ENCODE measurements at regions not wholly inside any gene's neighbourhood (a gene's known extent, or its start where the extent isn't known, plus 50 kb on each side); places are given as distances from the start of the nearest gene placed in this dataset.

GRCh38 chr12:85352016-85352415, 72.0 kb downstream of the ALX1 start:
- no peaks in the 10 kb centered on the region for H3K9me3 Mint-ChIP-seq
- peaks cover 7% of the 10 kb centered on the region for H3K4me1 Mint-ChIP-seq
- no peak overlapping the region for H3K27ac Mint-ChIP-seq
- H3K4me3 Mint-ChIP-seq, result no peak overlapping the region
- H3K27me3 Mint-ChIP-seq (ENCODE audit: low read depth), result no peaks in the 10 kb centered on the region
- TF ChIP-seq, protein P1, sequence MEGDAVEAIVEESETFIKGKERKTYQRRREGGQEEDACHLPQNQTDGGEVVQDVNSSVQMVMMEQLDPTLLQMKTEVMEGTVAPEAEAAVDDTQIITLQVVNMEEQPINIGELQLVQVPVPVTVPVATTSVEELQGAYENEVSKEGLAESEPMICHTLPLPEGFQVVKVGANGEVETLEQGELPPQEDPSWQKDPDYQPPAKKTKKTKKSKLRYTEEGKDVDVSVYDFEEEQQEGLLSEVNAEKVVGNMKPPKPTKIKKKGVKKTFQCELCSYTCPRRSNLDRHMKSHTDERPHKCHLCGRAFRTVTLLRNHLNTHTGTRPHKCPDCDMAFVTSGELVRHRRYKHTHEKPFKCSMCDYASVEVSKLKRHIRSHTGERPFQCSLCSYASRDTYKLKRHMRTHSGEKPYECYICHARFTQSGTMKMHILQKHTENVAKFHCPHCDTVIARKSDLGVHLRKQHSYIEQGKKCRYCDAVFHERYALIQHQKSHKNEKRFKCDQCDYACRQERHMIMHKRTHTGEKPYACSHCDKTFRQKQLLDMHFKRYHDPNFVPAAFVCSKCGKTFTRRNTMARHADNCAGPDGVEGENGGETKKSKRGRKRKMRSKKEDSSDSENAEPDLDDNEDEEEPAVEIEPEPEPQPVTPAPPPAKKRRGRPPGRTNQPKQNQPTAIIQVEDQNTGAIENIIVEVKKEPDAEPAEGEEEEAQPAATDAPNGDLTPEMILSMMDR (IDR thresholded peaks at IDR 0.05; ENCODE audit: unreplicated experiment in 3 of 3), result no peak
- H3K36me3 Mint-ChIP-seq (ENCODE audit: low read depth), result no peaks in the 10 kb centered on the region

DNA sequence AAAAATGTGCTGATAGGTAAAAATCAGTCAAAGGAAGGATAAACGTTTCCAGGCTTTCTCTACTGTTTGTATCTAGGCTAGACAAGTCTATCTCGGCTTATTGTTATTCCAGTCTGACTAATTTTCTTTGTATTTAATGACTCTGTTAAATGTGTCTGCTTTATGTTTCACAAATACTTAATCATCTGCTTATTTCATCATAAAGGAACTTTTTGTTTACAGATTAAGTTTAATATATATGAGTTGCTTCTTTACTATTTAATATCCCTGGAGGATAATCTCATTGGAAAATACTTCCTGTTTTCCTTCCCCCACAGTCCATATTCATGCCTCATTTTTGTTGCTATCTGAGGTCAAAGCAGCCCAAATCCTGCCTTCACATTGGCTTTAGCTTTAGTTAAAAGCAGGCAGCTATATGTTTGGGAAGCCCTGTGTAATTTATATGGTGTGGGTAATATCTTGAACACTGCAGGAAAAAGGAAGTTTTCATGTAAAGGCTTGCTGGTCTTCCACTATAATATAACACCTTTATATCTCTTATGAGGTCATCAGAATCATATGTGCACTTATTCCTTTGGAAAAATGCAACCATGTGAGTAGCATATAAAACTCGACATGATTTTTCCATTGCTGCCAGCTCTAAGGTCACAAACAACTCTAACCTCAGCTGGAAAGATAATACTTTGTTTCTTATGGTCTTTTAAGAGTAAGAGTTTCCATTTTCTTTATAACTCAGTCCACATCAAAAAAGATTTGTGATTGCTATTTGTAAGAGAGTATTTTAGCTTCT, 76.8 kb downstream of the ALX1 start:
- TF ChIP-seq, protein P1 (IDR thresholded peaks at IDR 0.05; ENCODE audit: unreplicated experiment in 3 of 3), result no peak
- H3K36me3 Mint-ChIP-seq (ENCODE audit: low read depth), result no peaks in the 10 kb centered on the region
- H3K4me3 Mint-ChIP-seq, result no peak overlapping the region
- H3K9me3 Mint-ChIP-seq, result no peaks in the 10 kb centered on the region
- peaks cover 7% of the 10 kb centered on the region for H3K4me1 Mint-ChIP-seq
- peak overlapping the region in 1 of 3 experiments; percentile 49 for H3K27ac Mint-ChIP-seq
- H3K27me3 Mint-ChIP-seq (ENCODE audit: low read depth), result no peaks in the 10 kb centered on the region

DNA sequence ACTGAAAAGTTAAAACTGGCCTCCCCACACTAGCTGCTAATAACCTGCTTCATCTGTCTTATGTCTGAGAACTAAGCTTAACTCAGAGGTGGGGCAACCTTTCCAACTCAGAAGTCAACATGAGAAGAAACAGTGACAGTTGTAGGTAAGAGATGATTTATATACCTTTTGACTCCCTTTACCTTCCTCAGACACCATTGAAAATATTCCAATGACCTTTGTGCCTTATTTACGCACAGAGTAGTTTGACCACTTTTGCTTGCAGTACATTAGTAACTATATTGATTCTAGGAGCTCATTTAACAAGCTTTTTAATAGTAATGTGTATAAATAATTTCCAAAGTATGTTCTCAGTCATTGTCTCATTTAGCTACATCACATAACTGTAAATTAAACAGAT, 77.6 kb downstream of the ALX1 start:
- TF ChIP-seq, protein P1 (IDR thresholded peaks at IDR 0.05; ENCODE audit: unreplicated experiment in 3 of 3), result no peak
- H3K4me1 Mint-ChIP-seq, result peaks cover 7% of the 10 kb centered on the region
- no peaks in the 10 kb centered on the region for H3K27me3 Mint-ChIP-seq (ENCODE audit: low read depth)
- H3K36me3 Mint-ChIP-seq (ENCODE audit: low read depth), result no peaks in the 10 kb centered on the region
- no peak overlapping the region for H3K4me3 Mint-ChIP-seq
- no peaks in the 10 kb centered on the region for H3K9me3 Mint-ChIP-seq
- no peak overlapping the region for H3K27ac Mint-ChIP-seq

DNA sequence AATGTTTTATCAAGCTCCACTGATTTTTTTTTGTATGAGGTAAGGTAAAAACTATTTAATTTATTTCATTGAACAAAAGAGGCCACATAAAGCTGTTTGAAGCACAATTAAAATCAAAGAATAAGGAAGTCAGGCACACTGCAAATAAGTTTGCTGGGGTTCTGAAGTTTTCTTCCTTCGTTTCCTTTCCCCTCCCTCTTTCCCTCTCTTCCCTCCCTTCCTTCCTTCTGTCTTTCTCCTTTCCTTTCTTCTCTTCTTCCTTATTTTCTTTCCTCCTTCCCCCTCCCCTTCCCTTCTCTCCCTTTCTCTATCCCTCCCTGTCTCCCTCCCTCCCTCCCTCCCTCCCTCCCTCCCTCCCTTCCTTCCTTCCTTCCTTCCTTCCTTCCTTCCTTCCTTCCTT, 78.7 kb downstream of the ALX1 start:
- H3K27me3 Mint-ChIP-seq (ENCODE audit: low read depth), result no peaks in the 10 kb centered on the region
- TF ChIP-seq, protein P1 (IDR thresholded peaks at IDR 0.05; ENCODE audit: unreplicated experiment in 3 of 3), result no peak
- no peak overlapping the region for H3K27ac Mint-ChIP-seq
- H3K4me1 Mint-ChIP-seq, result peaks cover 7% of the 10 kb centered on the region
- no peaks in the 10 kb centered on the region for H3K9me3 Mint-ChIP-seq
- no peaks in the 10 kb centered on the region for H3K36me3 Mint-ChIP-seq (ENCODE audit: low read depth)
- H3K4me3 Mint-ChIP-seq, result no peak overlapping the region

GRCh38 chr12:85363382-85364190, 83.6 kb downstream of the ALX1 start:
- TF ChIP-seq, protein P1 (IDR thresholded peaks at IDR 0.05; ENCODE audit: unreplicated experiment in 3 of 3), result no peak
- peak overlapping the region in 2 of 3 experiments; percentile 50 to 79 for H3K27ac Mint-ChIP-seq
- H3K4me3 Mint-ChIP-seq, result no peak overlapping the region
- no peaks in the 10 kb centered on the region for H3K4me1 Mint-ChIP-seq
- no peaks in the 10 kb centered on the region for H3K27me3 Mint-ChIP-seq (ENCODE audit: low read depth)
- no peaks in the 10 kb centered on the region for H3K36me3 Mint-ChIP-seq (ENCODE audit: low read depth)
- no peaks in the 10 kb centered on the region for H3K9me3 Mint-ChIP-seq
